22Rv1 (cell line): ENCODE measurements at regions not wholly inside any gene's neighbourhood (a gene's known extent, or its start where the extent isn't known, plus 50 kb on each side); places are given as distances from the start of the nearest gene placed in this dataset.

Experiments used
- H3K27ac ChIP-seq: fragments of 450-650 bp; 2 replicates; pipeline ENCODE4 v1.5.1; 2017
- CTCF ChIP-seq: fragments of 450-650 bp; IDR thresholded peaks from 2 replicates; pipeline ENCODE4 v1.5.1; 2017; ENCODE audit warnings: mild to moderate bottlenecking
- ZFX ChIP-seq: fragments of 450-650 bp; IDR thresholded peaks from 2 replicates; pipeline ENCODE4 v1.6.1; 2017; ENCODE audit warnings: antibody characterized with exemption, borderline replicate concordance

- no peak overlapping the region for H3K27ac ChIP-seq
- TF ChIP-seq ZFX (no peak), CTCF (no peak)
Observed at GRCh38 chr9:96137671-96138429, 164.1 kb downstream of the HSD17B3 start.

GRCh38 chr9:96136992-96137670, 164.8 kb downstream of the HSD17B3 start:
- no peak overlapping the region for H3K27ac ChIP-seq
- TF ChIP-seq ZFX (no peak), CTCF (no peak)

- TF ChIP-seq CTCF (no peak), ZFX (no peak)
- no peak overlapping the region for H3K27ac ChIP-seq
Observed at GRCh38 chr9:96135753-96136290, 166.2 kb downstream of the HSD17B3 start.

- TF ChIP-seq CTCF (no peak), ZFX (no peak)
- H3K27ac ChIP-seq: no peak overlapping the region
Observed at GRCh38 chr9:96135076-96135752, 166.8 kb downstream of the HSD17B3 start.

GRCh38 chr9:96133321-96134021, 168.5 kb downstream of the HSD17B3 start:
- no peak overlapping the region for H3K27ac ChIP-seq
- no peak for TF ChIP-seq CTCF
- no peak for TF ChIP-seq ZFX

- TF ChIP-seq ZFX (no peak), CTCF (no peak)
- no peak overlapping the region for H3K27ac ChIP-seq
Observed at GRCh38 chr9:96131825-96132224, 170.2 kb downstream of the HSD17B3 start.
